Dermis microvascular lymphatic vessel endothelial cell (primary cell): ENCODE measurements at regions not wholly inside any gene's neighbourhood (a gene's known extent, or its start where the extent isn't known, plus 50 kb on each side); places are given as distances from the start of the nearest gene placed in this dataset.
"Not testable (repeated sequence)": the region's sequence is repeated elsewhere in the genome, so short reads cannot be mapped to it uniquely, and the experiment has no call there.

Experiments
- DNase-seq, 2 donors: peaks; one replicate each; pipeline versions ENCODE4 v3.0.0 to v3.0.0-alpha.2; 2010; ENCODE audit warnings: low read depth in 2 of 2

DNA sequence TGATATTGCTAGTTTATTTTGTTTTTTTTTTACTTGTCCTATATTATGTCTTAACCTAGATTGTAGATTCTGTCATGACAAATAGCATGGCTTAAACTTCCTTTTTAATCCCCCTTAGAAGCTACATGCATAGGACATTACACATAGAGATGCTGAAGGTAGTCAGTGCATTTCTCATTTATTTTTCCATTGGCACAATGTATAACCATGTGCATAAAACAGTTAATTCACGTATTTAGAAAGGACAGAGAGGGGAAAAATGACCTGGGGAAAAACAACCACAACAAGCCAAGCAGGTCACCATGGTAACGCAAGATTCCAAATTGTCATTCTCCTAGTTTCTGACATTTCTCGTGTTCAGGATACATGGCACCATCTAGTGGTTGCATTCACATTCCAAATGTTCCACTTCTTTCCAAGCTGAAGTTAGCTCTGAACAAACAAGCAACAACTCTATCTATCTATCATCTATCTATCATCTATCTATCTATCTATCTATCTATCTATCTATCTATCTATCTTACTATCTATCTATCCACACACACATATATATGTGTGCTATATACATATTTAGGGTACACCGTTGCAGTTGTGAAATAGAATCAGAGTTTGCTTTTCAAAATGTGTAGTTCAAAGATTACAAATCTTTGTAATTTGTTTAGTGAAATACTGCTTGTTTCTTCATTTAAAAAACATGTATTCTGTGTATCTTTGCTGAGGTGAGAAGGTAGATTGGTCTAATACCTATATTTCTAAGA is 487.2 kb upstream of the ST8SIA4 start:
- peak; percentile 6 to 64 for DNase-seq

- DNase-seq, result no peak
These were observed 482.2 kb upstream of the ST8SIA4 start for GRCh38 chr5:101385276-101385675.

GRCh38 chr5:101370181-101370580 is 467.1 kb upstream of the ST8SIA4 start:
- DNase-seq, result no peak

DNA sequence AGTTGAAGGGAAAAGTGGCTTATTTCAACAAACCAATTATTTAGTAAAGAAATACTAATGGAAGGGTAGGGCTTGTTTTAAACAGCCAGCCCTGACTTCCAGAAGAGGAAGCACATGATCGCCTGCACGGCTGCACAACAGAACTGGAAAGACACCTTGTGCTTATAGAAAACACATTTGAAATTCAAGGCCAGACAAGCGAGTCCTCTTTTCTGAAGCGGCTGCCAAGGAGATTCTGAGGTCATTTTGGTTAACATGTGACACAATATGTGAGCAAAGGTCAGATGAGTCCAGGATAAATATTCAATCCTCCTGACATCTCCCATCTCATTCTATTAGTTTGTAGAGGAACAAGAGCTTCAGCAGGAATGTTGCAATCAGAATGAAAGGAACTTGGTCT is 461.4 kb upstream of the ST8SIA4 start:
- DNase-seq, result no peak

- no peak for DNase-seq
These were observed 459.0 kb upstream of the ST8SIA4 start for GRCh38 chr5:101362067-101362466.

GRCh38 chr5:101346906-101347305 is 443.8 kb upstream of the ST8SIA4 start:
- no peak for DNase-seq

- no peak for DNase-seq
These were observed 443.4 kb upstream of the ST8SIA4 start for GRCh38 chr5:101346447-101346846.

DNA sequence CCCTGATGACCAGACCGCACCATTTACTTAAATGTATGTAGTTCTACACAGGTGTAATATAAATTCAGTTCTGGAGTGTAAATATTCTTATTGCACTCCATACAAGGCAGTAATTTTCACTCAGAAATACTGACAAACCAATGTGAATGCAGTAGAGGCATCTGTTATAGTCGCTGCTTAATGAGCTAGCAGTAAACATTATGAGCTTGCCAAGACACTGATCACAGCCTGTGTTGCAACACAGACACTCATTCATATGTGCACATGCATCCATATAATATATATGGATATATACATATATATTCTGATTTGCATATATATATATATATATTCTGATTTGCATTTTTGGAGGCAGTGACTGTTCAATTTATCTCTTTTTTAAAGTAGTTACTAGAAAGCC is 435.1 kb upstream of the ST8SIA4 start:
- DNase-seq, result no peak

- DNase-seq, result no peak
These were observed 424.7 kb upstream of the ST8SIA4 start for GRCh38 chr5:101327816-101328215.

- no peak for DNase-seq
These were observed 423.7 kb upstream of the ST8SIA4 start for GRCh38 chr5:101326766-101327165.

DNA sequence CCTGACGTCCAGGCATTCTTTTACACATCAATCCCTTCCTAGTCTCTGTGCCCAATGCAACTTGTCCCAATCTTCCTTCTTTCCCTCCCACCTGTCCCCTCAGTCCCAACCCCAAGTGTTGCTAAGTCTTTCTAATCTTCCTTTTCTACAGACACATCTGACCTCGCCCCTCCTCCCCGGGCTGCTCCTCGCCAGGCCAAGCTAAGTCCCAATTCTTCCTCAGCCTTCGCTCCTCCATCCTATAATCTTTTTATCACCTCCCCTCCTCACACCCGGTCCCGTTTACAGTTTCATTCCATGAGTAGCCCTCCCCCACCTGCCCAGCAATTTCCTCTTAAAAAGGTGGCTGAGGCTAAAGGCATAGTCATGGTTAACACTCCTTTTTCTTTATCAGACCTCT is 413.3 kb upstream of the ST8SIA4 start:
- not testable (repeated sequence) for DNase-seq

DNA sequence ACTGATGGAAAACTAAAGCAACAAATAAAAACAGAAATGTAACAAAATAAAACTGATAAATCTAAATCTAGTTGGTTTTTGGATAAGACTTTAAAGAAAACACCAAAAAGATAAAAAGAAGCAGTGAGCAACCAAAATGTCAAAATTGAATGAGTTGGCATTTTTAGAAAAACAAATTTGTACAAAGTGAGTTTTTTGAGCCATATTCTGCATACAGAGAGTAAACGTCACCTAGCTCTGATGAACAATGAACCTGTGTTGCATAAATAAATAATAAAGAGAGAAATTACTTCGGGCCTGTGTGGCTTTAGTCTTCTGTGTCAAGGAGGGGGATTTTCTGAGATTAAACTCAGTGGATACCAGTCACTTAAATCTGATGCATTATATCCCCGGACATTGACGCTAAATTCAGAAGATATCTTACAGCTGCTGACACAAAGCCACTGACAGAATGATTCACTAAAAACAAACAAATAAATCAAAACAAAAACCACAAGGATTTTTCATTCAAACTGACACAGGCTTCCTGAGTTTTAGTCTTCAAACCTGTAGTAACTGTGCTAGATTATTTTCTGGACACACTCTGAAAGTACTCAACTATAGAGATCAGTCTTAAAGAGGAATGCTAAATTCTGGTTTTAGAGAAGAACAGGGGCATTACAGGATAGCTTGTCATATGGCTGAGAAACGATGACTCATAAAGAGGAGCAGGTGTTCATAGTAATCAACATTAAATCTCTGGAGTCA is 403.5 kb upstream of the ST8SIA4 start:
- no peak for DNase-seq

DNA sequence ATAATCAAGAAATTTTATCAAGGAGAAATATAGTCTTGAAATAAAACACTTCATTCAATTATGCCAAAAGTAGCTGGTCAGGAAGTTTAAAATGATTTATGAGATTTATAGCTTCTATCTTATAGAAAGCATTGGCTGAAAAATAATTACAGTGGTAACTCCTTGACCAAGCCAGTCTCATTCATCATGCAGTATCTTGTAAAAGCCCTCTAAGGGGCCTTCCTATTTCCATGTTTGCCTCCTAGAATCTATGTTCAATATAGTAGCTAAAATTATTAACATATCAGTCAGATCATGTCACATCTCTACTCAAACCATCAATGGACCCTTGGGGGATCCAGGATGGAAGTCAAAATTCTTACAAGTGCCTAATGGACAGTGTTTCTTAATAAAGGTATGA is 393.4 kb upstream of the ST8SIA4 start:
- DNase-seq, result no peak

DNA sequence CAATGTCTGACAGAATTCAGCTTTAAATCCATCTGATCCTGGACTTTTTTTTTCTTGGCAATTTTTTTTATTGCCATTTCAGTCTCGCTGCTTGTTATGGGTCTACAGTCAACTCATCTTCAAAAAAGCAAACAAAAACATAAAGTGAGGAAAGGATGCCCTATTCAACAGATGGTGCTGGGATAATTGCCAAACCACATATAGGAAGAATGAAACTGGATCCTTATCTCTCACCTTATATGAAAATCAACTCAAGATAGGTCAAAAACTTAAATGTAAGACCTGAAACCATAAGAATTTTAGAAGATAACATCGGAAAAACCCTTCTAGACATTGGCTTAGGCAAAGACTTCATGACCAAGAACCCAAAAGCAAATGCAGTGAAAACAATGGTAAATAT is 389.1 kb upstream of the ST8SIA4 start:
- DNase-seq, result no peak

GRCh38 chr5:101290761-101291160 is 387.7 kb upstream of the ST8SIA4 start:
- DNase-seq, result not testable (repeated sequence)

- DNase-seq, result no peak
These were observed 385.6 kb upstream of the ST8SIA4 start for GRCh38 chr5:101288633-101289032.

DNA sequence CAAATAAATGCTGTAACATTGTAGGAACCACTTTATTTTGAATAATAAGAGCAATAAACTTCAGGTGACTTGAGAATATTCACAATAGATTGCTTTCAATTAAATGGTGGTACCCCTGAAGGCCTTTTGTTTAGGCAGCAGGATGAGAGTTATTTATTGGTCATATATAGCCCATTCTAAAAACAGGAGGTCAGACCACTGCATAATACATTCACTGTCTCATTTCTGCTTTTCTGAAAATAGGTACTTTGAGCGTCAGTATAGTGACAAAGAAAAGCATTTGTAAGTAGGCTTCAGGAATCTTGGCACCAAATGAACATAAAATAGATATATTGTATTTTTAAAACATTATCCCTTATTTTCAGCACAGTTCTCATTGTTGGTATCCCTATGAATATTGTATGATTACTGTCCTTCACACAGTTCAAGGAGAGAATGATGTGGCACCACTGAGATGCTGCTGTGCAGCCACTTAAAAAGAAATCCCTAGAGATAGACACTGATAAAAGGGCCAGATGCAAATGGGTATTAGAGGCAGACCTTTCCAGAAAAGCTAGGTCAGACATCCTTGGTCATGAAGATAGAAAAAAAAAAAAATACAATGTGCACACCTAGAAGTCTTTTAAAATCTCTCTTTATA is 381.8 kb upstream of the ST8SIA4 start:
- DNase-seq, result no peak

GRCh38 chr5:101283938-101284337 is 380.9 kb upstream of the ST8SIA4 start:
- not testable (repeated sequence) for DNase-seq

DNA sequence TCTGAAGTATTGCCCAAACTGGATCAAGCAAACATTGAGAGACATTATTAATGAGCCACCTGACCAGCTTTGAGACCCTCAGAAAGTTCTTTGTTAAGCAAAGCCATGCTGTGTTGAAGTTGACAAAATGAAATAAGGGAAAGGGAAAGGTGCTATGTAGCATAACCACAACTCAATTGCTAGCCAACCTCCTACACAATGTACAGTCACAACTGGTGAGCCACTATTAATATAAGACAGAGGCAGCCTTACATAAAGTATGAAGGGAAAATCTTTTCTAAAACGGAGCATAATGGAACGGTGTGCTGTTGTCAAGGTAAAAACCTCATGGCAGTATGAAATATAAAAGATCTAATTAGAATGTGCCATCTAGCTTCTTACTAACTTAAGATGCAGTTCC is 375.8 kb upstream of the ST8SIA4 start:
- DNase-seq, result no peak

GRCh38 chr5:101278011-101278687 is 375.1 kb upstream of the ST8SIA4 start:
- no peak for DNase-seq

- DNase-seq, result no peak
These were observed 368.9 kb upstream of the ST8SIA4 start for GRCh38 chr5:101271945-101272344.

DNA sequence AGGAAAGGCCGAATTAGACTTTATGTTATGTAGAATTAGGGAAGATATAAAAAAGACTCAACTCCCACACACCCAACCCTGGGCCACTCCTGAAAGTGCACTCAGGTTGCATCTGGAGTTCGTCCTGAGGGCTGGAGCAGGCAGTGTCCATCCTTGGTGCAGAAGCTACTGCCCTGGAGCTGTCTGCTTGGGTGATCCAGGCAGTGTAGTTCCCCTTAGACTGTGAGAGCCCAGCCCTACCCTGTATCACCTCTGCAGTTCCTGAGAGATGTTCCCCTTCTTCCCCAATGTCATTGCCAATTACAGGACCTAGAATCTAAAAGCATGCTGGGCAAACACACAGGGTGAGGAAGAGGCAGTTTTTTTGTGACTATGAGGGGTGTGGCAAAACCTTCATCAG is 368.3 kb upstream of the ST8SIA4 start:
- no peak for DNase-seq
